OCI-LY1 (cell line): ENCODE measurements at regions not wholly inside any gene's neighbourhood (a gene's known extent, or its start where the extent isn't known, plus 50 kb on each side); places are given as distances from the start of the nearest gene placed in this dataset.

Experiments used
- H2AFZ ChIP-seq: fragments of 200-600 bp; sonication (generic), shearing (Covaris generic); 2 replicates; pipeline ENCODE4 v1.6.0; 2014; ENCODE audit warnings: antibody characterized with exemption, mild to moderate bottlenecking, low read length
- H3F3A ChIP-seq: fragments of 200-600 bp; sonication (generic), shearing (Covaris generic); 2 replicates; pipeline ENCODE4 v1.6.0; 2014; ENCODE audit warnings: mild to moderate bottlenecking, antibody characterized with exemption, low read length, moderate library complexity; ENCODE audit not compliant: insufficient read depth
- H3K27ac ChIP-seq: fragments of 200-600 bp; sonication (generic); 2 replicates; pipeline ENCODE4 v1.5.1; 2014; ENCODE audit warnings: low read length, mixed run types, mild to moderate bottlenecking, low read depth; ENCODE audit not compliant: poor library complexity, severe bottlenecking
- H3K27me3 ChIP-seq: fragments of 200-600 bp; sonication (generic); 2 replicates; pipeline ENCODE4 v1.6.0; 2014; ENCODE audit warnings: antibody characterized with exemption, mild to moderate bottlenecking, low read length, moderate library complexity; ENCODE audit not compliant: insufficient read depth
- H3K36me3 ChIP-seq: fragments of 200-600 bp; sonication (generic); 2 replicates; pipeline ENCODE4 v1.6.1; 2014; ENCODE audit warnings: mild to moderate bottlenecking, antibody characterized with exemption, low read length, moderate library complexity, mixed read lengths; ENCODE audit not compliant: insufficient read depth
- H3K4me1 ChIP-seq: fragments of 200-600 bp; sonication (generic); 2 replicates; pipeline ENCODE4 v1.5.1; 2014; ENCODE audit warnings: mild to moderate bottlenecking, low read length, moderate library complexity; ENCODE audit not compliant: insufficient read depth, severe bottlenecking
- H3K4me2 ChIP-seq: fragments of 200-600 bp; sonication (generic), shearing (Covaris generic); 2 replicates; pipeline ENCODE4 v1.6.1; 2014; ENCODE audit warnings: low read length
- H3K4me3 ChIP-seq: fragments of 200-600 bp; sonication (generic); 2 replicates; pipeline ENCODE4 v1.5.1; 2014; ENCODE audit warnings: low read length, low read depth, mild to moderate bottlenecking, mixed read lengths; ENCODE audit not compliant: poor library complexity, severe bottlenecking
- H3K79me2 ChIP-seq: fragments of 200-600 bp; shearing (Covaris generic); 2 replicates; pipeline ENCODE4 v1.6.1; 2016; ENCODE audit warnings: mixed run types, low read length, mixed read lengths; ENCODE audit not compliant: insufficient read depth
- H3K9ac ChIP-seq: fragments of 200-600 bp; sonication (generic), shearing (Covaris generic); 2 replicates; pipeline ENCODE4 v1.6.1; 2014; ENCODE audit warnings: mild to moderate bottlenecking, low read length, mixed read lengths
- H3K9me2 ChIP-seq: fragments of 200-600 bp; sonication (generic), shearing (Covaris generic); 2 replicates; pipeline ENCODE4 v1.6.1; 2014; ENCODE audit warnings: low read depth, mild to moderate bottlenecking, low read length, mixed read lengths
- H3K9me3 ChIP-seq: fragments of 200-600 bp; shearing (Covaris generic); 2 replicates; pipeline ENCODE4 v1.6.1; 2014; ENCODE audit warnings: low read length, mixed read lengths
- H4K20me1 ChIP-seq: fragments of 200-600 bp; sonication (generic), shearing (Covaris generic); 2 replicates; pipeline ENCODE4 v1.6.0; 2016; ENCODE audit warnings: mild to moderate bottlenecking, low read length; ENCODE audit not compliant: insufficient read depth
- EZH2 ChIP-seq: fragments of 200-600 bp; sonication (generic), shearing (Covaris generic); IDR thresholded peaks from 2 replicates; pipeline ENCODE4 v1.8.0; 2017; ENCODE audit warnings: borderline replicate concordance, mixed run types, mild to moderate bottlenecking, antibody characterized with exemption, low read length, moderate library complexity, mixed read lengths
- TF ChIP-seq, protein P1 (sequence below): fragments of 200-600 bp; sonication (generic), shearing (Covaris generic); IDR thresholded peaks from 2 replicates; pipeline ENCODE4 v1.5.1; 2017; ENCODE audit warnings: mild to moderate bottlenecking, antibody characterized with exemption, low read length, moderate library complexity, mixed read lengths

DNA sequence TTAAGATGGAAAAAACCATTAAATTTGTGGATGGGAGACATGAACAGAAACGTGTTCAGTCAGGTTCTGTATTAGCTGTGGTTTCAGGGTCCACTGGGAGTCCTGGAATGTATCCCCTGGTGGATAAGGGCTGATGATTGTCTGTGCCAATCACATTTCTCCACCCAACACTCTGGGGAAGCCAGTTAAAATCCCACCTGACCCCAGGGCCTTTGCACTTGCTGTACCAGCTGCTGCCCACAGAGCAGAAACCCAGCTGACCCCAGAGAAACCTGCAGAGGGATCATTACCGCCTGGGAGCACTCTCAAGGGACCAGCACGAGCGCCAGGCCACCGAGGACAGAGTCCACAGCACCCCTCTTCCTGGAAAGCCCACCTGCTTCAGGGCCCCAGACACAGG, 260.7 kb downstream of the PREX1 start:
- no peak overlapping the region for H3K4me3 ChIP-seq
- no peak overlapping the region for H3K27ac ChIP-seq
- H3K9me3 ChIP-seq, result no peaks in the 10 kb centered on the region
- no peaks in the 10 kb centered on the region for H4K20me1 ChIP-seq
- TF ChIP-seq, protein P1, sequence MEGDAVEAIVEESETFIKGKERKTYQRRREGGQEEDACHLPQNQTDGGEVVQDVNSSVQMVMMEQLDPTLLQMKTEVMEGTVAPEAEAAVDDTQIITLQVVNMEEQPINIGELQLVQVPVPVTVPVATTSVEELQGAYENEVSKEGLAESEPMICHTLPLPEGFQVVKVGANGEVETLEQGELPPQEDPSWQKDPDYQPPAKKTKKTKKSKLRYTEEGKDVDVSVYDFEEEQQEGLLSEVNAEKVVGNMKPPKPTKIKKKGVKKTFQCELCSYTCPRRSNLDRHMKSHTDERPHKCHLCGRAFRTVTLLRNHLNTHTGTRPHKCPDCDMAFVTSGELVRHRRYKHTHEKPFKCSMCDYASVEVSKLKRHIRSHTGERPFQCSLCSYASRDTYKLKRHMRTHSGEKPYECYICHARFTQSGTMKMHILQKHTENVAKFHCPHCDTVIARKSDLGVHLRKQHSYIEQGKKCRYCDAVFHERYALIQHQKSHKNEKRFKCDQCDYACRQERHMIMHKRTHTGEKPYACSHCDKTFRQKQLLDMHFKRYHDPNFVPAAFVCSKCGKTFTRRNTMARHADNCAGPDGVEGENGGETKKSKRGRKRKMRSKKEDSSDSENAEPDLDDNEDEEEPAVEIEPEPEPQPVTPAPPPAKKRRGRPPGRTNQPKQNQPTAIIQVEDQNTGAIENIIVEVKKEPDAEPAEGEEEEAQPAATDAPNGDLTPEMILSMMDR, result no peak
- no peak for TF ChIP-seq EZH2
- H3F3A ChIP-seq, result no peaks in the 10 kb centered on the region
- peaks cover 6% of the 10 kb centered on the region; the same call in 1 of the 2 replicates for H3K27me3 ChIP-seq
- H3K9ac ChIP-seq, result no peak overlapping the region
- no peaks in the 10 kb centered on the region for H3K79me2 ChIP-seq
- H3K4me1 ChIP-seq, result no peaks in the 10 kb centered on the region
- H2AFZ ChIP-seq, result no peak overlapping the region
- no peaks in the 10 kb centered on the region for H3K36me3 ChIP-seq
- no peaks in the 10 kb centered on the region for H3K9me2 ChIP-seq
- no peak overlapping the region for H3K4me2 ChIP-seq

GRCh38 chr20:48564982-48565539, 262.7 kb downstream of the PREX1 start:
- H2AFZ ChIP-seq, result no peak overlapping the region
- no peaks in the 10 kb centered on the region for H3K9me2 ChIP-seq
- no peaks in the 10 kb centered on the region for H3K36me3 ChIP-seq
- H3K27me3 ChIP-seq, result peaks cover 6% of the 10 kb centered on the region; the same call in 1 of the 2 replicates
- no peak overlapping the region for H3K4me2 ChIP-seq
- no peaks in the 10 kb centered on the region for H3K79me2 ChIP-seq
- no peaks in the 10 kb centered on the region for H3K9me3 ChIP-seq
- no peaks in the 10 kb centered on the region for H4K20me1 ChIP-seq
- no peaks in the 10 kb centered on the region for H3F3A ChIP-seq
- H3K9ac ChIP-seq, result no peak overlapping the region
- no peak overlapping the region for H3K4me3 ChIP-seq
- no peak for TF ChIP-seq EZH2
- TF ChIP-seq, protein P1, result no peak
- H3K27ac ChIP-seq, result no peak overlapping the region
- no peaks in the 10 kb centered on the region for H3K4me1 ChIP-seq

DNA sequence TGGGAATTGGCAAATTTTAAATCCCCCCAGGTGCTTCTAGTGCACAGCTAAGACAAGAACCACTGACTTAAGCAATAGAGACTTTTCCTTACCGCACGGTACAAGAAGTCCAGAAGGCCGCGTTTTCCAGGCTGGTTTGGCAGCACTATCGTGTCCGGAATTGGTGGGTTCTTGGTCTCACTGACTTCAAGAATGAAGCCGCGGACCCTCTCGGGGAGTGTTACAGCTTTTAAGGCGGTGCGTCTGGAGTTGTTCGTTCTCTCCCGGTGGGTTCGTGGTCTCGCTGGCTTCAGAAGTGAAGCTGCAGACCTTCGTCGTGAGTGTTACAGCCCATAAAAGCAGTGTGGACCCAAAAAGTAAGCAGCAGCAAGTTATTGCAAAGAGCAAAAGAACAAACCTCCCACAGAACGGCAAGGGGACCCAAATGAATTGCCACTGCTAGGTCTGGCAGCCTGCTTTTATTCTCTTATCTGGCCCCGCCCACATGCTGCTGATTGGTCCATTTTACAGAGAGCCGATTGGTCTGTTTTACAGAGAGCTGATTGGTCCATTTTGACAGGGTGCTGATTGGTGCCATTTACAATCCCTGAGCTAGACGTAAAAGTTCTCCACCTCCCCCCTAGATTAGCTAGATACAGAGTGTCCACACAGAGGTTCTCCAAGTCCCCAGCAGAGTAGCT, 264.5 kb downstream of the PREX1 start:
- TF ChIP-seq, protein P1, result no peak
- TF ChIP-seq EZH2, result no peak
- Histone ChIP-seq H3F3A (no peaks in the 10 kb centered on the region), H3K79me2 (no peaks in the 10 kb centered on the region), H3K4me3 (no peak overlapping the region), H2AFZ (no peak overlapping the region), H3K36me3 (no peaks in the 10 kb centered on the region), H4K20me1 (no peaks in the 10 kb centered on the region), H3K9me3 (no peaks in the 10 kb centered on the region), H3K4me1 (no peaks in the 10 kb centered on the region), H3K27me3 (peaks cover 6% of the 10 kb centered on the region; the same call in 1 of the 2 replicates), H3K4me2 (no peak overlapping the region), H3K9me2 (no peaks in the 10 kb centered on the region), H3K9ac (no peak overlapping the region), H3K27ac (no peak overlapping the region)
